SKM-1 treated with dmso at 0.1 percent for 144 hours (cell line): ENCODE measurements at regions not wholly inside any gene's neighbourhood (a gene's known extent, or its start where the extent isn't known, plus 50 kb on each side); places are given as distances from the start of the nearest gene placed in this dataset.

Experiments used
- DNase-seq: peaks from one replicate; lab custom pipeline; 2025; ENCODE audit not compliant: unreplicated experiment; lab: John Stamatoyannopoulos, UW

DNA sequence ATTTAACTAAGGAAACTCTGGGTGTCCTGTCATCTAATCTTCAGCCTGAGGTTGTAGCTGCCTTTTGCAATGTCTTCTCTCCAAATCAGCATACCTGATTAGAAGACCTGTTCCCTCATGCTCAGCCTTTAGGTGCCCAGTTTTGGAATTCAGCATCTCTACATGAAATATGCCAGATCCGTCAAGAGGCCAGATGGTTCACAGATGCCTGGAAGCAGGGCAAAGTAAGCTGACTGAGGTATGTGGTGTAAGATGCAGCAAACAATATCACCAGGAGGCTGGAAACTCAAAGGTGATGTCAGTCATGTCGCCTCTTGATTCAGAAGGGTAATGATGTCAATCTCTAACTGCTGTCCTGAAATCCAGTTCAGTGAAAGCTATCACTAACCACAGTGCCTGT lies 324.4 kb downstream of the PRELID2 start:
- no peak for DNase-seq

DNA sequence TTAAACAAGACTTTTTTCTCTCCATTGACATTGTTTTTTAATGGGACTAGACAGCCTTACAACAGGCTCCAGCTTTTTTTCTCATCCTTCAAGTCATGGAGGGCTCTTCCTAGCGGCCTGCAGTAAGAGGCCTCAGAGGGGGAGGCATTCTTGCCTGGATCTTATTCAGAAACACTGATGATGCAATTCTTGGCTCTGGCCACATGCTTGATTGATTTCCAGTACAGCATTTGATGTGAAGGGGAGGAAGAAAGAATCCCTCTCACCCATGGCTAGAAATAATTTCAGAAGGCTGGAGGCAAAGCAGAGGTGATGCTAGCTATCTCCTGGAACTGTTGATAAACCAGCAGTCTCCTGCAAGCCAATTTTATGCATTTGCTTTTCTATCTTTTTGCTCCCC lies 324.8 kb downstream of the PRELID2 start:
- no peak for DNase-seq

DNA sequence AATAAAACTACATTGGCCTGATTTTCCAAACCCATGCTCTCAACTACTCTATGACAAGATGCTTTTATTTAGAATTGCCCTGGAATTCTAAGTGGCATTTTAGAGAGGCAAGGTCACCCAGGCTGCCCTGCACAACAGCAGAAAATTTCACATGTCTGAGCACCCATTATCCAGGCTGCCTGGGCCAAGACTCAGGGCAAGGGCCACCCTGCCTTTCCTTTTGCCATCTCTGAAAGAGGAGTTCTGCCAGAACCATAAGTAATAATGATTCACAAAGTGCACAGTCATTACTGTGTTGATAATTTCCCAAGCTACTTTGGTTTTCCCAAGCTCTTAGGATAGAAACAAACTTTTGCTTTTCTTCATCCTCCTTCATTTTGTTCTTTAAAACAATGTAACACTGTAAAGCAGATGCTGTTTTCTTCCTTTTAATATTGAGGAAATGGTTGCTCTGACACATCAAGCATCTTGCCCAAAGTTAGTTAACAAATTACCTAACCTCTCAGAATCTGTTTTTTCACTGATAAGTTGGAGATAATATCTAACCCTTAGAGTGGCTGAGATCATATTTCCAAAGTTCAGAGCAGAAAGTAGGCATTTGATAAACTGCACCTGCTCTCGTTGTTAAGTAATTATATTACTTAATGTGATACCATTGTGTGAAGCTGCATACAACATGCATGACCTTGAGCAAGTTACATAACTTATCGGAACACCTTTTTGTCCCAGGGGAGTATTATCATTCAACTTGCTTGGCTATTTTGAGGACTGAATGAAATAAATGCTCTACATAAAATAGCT lies 325.6 kb downstream of the PRELID2 start:
- DNase-seq = no peak

DNA sequence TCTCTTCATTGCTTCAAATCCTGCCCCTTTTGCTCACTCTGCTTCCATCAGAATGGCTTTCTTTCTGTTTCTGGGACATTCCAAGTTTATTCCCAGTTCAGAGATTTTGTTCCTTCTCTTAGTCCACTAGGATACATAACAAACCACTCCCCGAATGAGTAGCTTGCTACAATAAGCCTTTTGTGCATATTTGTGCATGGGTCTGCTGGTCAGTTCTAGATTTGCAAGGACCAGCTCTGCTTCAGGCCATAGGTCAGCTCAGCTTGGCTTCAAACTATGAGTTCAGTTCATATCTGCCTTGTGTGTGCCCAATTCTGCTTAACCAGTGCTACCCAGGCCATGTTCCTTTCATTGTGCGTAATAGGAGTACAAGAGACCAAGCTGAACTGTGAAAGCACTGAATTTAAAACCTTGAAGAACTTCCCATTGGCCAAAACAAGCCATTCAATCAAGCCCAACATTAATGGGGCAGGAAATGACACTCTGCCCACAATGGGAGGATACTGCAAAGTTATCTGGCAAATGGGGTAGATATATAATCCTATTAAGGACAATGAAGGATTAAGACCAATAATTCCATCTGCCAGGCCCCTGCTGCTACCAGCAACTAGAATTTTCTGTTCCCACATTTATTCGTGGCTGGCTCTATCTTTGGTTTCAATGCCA lies 328.8 kb downstream of the PRELID2 start:
- no peak for DNase-seq

DNA sequence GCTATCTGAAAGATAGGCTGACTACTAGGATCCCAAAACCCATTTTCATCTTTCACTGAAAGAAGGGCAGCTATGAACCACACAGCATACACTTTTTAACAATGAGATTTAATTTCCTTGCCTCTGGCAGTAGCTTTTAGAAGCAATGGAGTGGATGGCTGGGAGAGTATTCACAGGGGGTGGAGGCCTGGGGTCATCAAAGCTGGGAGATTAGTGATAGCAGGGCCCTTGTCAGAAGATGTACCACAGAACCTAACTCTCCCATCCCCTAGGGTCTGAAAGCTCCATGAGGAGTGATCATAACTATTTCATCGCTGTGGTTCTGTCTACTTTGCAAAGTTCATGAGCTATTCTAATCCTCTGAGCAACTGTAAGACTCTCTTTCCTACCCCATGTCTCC lies 332.2 kb downstream of the PRELID2 start:
- DNase-seq = no peak

DNA sequence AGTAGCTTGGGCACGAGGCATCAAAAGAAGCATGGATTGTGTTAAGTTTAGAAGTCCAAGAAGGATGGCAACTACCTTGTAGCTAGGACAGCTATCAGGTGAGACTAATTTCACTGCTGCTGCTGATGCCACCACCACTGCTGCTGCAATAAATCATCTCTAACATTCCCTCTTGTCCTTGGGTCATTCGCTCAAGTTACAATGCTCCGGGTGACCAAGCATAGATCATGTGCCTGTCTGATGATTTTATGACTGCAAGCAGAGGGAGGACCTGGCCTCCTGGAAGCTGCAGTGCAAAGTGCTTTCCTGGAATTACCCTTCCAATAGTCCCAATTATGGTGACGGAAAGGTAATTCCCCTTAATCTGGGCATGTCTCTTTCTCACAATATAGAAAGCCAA lies 334.4 kb downstream of the PRELID2 start:
- no peak for DNase-seq

DNA sequence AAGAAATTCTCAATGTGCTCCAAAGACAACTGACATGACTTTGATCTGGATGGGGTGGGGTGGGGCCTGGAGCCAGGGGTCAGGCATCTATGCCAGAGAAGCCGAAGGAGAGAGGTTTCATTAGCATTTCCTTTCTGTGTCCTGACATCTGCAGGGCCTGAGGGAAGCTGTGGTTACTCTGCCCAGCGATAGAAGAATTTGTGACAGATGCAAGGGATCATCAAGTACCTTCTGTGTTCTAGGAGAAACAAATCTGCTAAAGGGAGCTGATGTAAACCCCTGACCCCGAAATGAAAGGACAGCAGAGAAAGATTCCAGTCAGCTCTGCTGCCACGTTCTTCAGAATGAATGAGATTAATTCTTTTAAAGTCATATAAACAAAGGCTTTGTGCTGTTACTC lies 335.7 kb downstream of the PRELID2 start:
- DNase-seq = no peak

DNA sequence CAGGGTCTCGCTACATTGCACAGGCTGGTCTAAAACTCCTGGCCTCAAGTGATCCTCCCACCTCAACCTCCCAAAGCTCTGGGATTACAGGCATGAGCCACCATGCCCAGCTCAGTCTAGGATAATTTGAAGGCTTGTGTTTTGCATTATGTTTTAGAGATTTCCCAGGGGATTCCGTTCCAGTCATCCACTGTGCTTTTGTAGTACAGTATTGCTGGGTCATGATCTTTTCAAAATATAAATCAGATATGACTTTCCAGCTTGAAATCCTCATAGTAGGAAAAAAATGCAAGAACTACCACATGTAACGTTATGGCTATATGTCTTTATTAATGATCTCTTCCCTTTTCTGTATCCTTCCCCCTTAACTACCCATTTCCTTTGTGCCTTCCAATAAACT lies 338.1 kb downstream of the PRELID2 start:
- no peak for DNase-seq

DNA sequence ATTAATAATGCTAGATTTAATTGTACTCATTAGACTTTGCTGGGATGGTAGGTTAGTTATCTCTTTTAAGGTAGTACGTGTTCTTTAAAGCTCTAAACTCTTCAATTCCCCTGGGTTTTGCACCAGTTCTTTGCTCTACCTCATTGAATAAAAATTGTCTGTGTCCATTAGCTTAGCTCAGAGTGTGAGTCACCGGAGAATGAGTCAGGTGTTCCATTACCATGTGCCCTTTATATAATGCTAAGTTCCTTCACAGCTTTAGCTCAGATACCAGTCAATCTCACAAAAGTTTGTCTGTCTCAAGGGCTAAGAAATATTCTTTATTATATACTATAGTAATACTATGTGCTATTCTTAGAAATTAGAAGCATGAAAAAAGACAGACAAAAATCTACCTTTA lies 339.4 kb downstream of the PRELID2 start:
- DNase-seq = no peak

DNA sequence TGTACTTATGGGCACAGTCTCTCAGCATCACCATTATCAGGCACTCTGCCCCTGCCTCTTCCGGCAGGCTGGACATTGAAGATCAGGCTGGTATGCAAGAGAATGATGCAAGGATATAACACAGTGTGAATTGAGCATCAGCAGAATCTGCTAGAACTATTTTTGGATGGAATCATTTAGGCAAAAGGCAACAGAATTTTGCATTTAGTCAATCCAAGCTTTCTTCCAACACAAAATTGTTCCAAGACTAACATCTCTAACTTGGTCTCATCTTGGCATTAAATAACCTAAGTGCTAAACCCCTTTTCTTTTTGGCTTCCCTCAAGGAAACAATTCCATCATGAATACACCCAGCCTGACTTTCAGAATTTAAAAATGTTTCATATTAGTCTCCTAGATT lies 339.9 kb downstream of the PRELID2 start:
- no peak for DNase-seq

DNA sequence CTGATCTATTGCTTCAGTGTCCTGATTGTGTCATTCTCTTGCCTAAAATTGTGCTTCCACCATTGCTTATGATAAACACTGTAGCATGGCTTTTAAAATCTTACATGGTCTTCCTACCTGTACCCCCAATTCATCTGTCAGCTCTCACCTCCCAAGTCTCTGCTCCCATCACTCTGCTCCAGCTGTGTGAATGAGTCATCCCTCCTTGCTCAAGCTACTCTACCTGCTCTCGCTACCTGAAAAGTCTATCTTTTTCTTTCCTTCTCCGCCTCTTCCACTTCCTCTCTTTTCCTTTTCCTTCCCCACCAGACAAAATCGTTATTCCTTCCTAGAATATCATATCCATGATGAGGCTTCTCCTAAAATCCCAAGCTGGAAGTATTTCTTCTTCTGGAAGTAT lies 341.7 kb downstream of the PRELID2 start:
- no peak for DNase-seq

DNA sequence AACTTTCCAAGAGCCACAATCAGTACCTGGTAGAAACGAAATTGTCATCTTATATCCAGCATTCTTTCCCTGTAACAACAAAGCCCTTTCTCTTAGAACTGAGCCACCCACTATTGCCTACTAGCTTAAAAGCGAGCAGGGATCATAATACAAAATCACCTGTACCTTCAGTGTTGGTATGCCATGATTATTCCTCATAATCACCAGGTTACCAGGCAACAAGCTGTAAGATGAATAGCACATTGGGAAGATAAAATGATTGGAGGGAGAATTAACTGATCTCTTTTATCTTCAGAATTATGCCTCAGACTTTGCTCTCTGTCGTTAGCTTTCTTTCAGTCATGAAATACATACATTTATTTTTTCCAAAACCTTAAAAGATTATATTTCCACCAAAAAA lies 345.6 kb downstream of the PRELID2 start:
- DNase-seq = no peak

DNA sequence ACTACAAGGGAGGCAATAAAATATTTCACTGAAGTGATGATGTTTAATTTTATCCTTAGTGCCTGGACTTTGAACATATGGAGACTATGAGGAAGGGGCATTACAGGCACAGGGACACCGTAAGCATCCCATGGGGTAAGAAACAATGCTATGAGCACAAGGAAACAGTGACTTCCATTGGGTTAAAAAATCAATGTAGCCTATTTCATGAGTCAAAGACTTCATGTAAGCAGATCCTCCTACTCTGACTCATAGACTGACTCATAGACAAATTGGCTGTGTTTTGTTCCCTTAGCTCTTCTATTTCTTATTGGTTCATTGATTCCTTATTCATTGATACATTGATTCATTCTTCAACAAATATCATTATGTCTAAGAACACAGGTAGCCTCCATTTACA lies 351.0 kb downstream of the PRELID2 start:
- DNase-seq = no peak

DNA sequence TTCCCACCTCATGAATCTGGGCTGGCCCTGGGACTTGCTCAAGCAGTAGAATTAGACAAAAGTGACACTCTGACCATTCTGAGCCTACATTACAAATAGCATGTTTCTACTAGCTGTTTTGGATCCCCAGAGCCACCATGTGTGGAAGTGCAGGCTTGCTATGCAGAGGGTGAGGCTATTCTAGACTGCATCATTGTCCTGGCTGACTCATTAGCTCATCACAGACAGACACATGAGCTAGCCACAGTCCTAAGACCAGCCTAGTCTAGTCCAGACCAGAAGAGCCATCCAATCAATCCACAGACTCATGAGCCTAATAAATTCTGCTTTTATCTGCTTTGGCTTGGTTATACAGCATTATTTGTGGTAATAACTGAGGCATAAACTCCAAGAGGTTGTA lies 351.9 kb downstream of the PRELID2 start:
- no peak for DNase-seq

DNA sequence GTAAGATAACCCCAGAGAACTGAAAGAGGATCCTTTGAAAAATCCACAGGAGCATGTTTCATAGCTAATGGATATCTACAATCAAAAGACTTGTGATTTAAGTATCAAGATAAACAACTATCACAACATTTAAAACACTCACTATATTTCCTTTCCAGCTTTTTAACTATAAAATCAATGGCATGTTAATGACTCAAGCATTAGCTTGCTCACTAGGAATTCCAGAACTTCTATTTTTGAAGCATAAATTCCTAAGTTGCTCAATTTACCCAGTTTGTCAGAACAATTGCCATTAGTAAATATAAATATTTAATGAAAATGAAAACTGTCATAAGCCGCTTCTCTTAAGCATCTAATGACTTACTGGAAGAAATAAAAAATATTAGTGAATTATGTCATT lies 355.3 kb downstream of the PRELID2 start:
- DNase-seq = no peak

DNA sequence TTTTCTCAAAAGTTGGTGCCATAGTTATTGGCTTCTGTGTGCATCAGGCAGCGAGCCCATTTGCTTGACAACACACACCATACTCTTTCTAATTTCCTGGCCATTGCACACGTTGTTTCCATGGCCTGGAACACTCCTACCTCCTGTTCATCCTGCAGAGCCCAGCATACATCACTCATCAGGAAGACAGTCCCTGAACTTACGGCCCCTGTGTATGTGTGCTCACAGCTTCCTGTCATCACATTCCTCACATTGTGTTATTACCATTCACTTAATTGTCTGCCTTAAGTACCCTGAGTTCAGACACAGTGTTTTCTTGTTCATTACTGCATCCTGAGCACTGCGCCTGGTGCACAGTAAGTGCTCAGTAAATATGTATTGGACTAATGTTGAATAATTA lies 355.9 kb downstream of the PRELID2 start:
- DNase-seq = no peak

DNA sequence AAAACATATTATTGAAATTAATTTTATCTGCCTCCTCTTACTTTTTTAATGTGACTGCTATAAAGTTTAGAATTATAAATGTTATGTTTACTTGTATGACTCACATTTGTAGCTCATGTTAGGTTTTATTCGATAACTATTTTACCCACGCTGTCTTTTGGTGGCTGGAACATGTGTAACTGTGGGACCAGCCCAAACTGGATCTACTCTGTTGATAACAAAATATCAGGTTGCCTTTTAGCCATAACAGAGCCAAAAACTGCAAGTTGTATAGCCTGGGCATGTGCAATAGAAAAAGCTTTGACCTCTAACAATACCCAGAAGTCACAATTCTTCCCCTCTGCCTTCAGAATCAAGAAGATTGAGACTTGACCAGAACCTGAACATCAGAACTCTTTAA lies 356.5 kb downstream of the PRELID2 start:
- DNase-seq = no peak

DNA sequence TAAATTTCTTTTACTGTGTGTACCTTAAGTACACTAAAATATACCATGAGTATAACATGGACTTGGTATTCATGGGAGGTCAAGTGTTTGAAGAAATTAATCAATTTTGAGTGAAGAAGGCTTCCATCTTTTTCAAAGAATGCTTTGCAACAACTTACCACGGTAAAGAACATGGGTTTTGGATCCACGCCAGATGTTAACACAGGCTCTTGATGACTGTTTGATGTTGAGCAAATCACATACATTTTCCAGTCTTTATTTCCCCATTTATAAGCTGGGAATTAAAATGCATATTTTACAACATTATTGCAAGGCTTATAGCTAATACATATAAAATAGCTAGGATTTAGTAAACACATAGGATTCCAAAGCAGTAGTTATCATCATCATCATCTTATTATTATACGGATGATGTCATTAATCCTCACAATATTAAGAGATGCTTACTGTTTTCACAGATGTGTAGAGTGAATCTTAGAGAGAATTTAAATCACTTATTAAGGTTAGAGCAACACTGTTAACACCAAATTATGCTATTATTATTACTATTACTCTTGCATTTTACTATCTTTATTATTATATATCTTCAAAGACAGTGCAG lies 362.0 kb downstream of the PRELID2 start:
- no peak for DNase-seq

DNA sequence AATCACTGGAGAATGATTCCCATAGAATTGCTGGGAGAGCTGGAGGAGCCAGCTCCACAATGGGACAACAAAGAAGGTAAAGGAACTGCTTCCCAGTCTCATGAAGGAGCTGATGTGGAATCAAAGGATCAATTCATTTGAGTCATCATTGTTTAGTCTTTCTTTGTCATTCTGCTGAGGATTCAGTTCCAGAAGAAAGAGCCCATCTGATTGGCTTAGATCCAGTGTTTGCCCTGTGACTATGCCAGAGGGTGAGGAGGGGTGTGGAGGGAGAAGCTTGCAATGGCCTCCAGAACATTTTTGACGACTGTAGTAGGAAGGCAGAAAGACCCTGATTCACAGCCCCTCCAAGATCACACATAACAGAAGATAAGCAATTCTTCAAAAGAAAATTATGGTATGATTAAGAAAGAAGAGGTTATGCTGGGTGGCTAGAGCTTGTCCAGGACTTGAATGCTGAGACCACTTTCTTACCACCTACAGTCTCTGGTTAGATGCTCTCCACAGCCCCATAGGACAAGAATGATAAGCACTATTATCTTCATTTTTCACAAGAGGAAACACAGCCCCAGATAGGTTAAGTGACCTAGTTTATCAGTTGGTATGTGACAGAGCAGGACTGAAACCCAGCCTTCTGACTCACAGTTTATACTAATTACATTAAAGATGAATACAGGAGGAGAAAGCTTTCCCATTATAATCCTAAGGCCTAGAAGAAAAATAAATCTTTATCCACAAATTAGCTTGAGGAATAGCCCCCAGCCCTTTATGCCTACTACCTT lies 363.1 kb downstream of the PRELID2 start:
- no peak for DNase-seq

DNA sequence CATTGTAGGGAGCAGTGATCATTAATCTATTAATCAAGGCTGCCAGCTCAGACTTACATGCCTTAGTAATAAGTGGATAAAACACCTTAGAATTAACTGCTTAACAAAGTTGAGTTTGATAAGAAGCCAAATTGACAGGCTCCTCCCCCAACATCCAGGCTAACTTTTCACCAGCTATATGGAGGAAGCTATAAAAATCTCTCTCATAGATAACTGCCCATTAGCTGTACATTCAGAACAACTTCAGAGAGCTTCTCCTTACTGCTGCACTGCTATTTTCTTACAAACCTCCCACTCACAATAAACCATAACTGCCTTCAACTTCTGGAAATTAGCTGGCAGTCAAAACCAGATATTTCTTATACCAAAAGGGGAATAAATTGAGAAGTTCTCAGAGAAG lies 364.1 kb downstream of the PRELID2 start:
- no peak for DNase-seq

DNA sequence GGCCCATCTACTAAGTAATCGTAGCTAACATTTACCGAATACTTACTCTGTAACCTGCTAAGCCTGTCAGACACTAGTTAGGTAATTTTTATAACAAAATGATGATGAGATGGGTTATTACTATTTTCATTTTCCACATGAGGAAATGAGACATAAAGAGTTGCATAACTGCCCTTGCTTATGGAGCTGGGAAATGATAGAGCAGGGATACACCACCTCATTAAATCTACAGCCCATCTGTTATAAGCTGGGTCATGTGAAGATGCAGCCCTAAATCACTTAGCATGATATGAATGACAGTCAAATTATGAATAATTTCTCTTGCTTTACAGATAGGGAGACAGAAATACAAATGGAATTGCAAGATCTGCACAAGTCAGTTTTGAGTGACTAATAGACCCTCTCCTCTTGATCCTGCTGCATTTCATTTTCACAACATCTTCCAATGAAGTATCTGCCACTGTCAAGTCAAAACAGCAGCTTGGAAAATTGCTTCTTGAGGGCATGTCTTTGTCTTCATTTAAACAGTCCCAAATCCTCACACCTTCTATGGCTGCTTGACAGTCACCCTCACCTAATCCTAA lies 364.7 kb downstream of the PRELID2 start:
- DNase-seq = no peak
